Lung (tissue), 11 donors: ENCODE measurements at regions not wholly inside any gene's neighbourhood (a gene's known extent, or its start where the extent isn't known, plus 50 kb on each side); places are given as distances from the start of the nearest gene placed in this dataset.

Source experiments
- ATAC-seq: fragments of 200-7000 bp; cut with Tn5 transposase; one replicate; pipeline ENCODE4 v1.9.1; 2020; ENCODE audit warnings: moderate number of reproducible peaks; ENCODE audit not compliant: insufficient read depth, low FRiP score
- DNase-seq, 3 donors: peaks; one replicate each; pipeline ENCODE4 v3.0.0-alpha.2; 2013 to 2017
- H3K27ac ChIP-seq, 2 donors: one replicate each; pipeline ENCODE4 v1.5.1; 2013; ENCODE audit warnings: mild to moderate bottlenecking in 2 of 2, moderate library complexity in 2 of 2, control low read depth in 1 of 2, inconsistent platforms in 1 of 2, low read depth in 1 of 2, low read length in 1 of 2
- H3K27me3 ChIP-seq, 3 donors: one replicate each; pipeline ENCODE4 v1.5.1; 2013; ENCODE audit warnings: low read length in 2 of 3; ENCODE audit not compliant: control insufficient read depth in 3 of 3, insufficient read depth in 3 of 3
- H3K36me3 ChIP-seq, 4 donors: one replicate each; pipeline ENCODE4 v1.5.1; 2013; ENCODE audit warnings: low read length in 4 of 4, mild to moderate bottlenecking in 1 of 4, moderate library complexity in 1 of 4; ENCODE audit not compliant: control insufficient read depth in 4 of 4, insufficient read depth in 4 of 4
- H3K4me1 ChIP-seq, 5 donors: one replicate each; pipeline ENCODE4 v1.5.1; 2013; ENCODE audit warnings: low read length in 5 of 5, mild to moderate bottlenecking in 2 of 5, moderate library complexity in 1 of 5; ENCODE audit not compliant: control insufficient read depth in 5 of 5, insufficient read depth in 5 of 5
- H3K4me3 ChIP-seq: one replicate; pipeline ENCODE4 v1.5.1; 2013; ENCODE audit warnings: mild to moderate bottlenecking, control low read depth, moderate library complexity
- H3K9ac ChIP-seq, 2 donors: one replicate each; pipeline ENCODE4 v1.5.1; 2013; ENCODE audit warnings: low read length in 2 of 2, control low read depth in 1 of 2; ENCODE audit not compliant: insufficient read depth in 1 of 2
- H3K9me3 ChIP-seq, 4 donors: one replicate each; pipeline ENCODE4 v1.5.1; 2013; ENCODE audit warnings: low read length in 3 of 4, mild to moderate bottlenecking in 1 of 4, moderate library complexity in 1 of 4; ENCODE audit not compliant: control insufficient read depth in 4 of 4, insufficient read depth in 3 of 4
- WGBS, 2 donors: extraction: QIAGEN DNeasy Blood & Tissue Kit; methylation state at CpG; one replicate each; pipeline ENCODE4 v1.1.7; 2013; 5-methylcytosine and 5-hydroxymethylcytosine counted together
- TF ChIP-seq, protein P1 (sequence below): IDR thresholded peaks from 2 replicates; pipeline ENCODE4 v1.5.1; 2012; ENCODE audit warnings: mild to moderate bottlenecking; ENCODE audit errors: control extremely low read depth, extremely low read depth
- donor health status: control.
- donor health status: control.
- donor health status: Bipolar disorder and iron deficiency.
- donor health status: healthy.
- donor health status: DM: yes; HTN: yes; CAD: no.

GRCh38 chr13:105825071-105825470, 710.4 kb downstream of the EFNB2 start:
- Histone ChIP-seq H3K27me3 (no peaks in the 10 kb centered on the region), H3K4me3 (no peak overlapping the region), H3K9ac (no peak overlapping the region), H3K4me1 (peaks cover 0 to 4% (median 0%) of the 10 kb centered on the region in 5 donors), H3K27ac (no peak overlapping the region), H3K9me3 (peaks cover 0 to 1% (median 0%) of the 10 kb centered on the region in 4 donors), H3K36me3 (no peaks in the 10 kb centered on the region)
- no peak for DNase-seq
- TF ChIP-seq, protein P1, sequence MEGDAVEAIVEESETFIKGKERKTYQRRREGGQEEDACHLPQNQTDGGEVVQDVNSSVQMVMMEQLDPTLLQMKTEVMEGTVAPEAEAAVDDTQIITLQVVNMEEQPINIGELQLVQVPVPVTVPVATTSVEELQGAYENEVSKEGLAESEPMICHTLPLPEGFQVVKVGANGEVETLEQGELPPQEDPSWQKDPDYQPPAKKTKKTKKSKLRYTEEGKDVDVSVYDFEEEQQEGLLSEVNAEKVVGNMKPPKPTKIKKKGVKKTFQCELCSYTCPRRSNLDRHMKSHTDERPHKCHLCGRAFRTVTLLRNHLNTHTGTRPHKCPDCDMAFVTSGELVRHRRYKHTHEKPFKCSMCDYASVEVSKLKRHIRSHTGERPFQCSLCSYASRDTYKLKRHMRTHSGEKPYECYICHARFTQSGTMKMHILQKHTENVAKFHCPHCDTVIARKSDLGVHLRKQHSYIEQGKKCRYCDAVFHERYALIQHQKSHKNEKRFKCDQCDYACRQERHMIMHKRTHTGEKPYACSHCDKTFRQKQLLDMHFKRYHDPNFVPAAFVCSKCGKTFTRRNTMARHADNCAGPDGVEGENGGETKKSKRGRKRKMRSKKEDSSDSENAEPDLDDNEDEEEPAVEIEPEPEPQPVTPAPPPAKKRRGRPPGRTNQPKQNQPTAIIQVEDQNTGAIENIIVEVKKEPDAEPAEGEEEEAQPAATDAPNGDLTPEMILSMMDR = no peak
- no peak for ATAC-seq
- 75 to 85% methylated on average over 1 of the region's 1 CpG for WGBS, 2 donors

- Histone ChIP-seq H3K4me3 (no peak overlapping the region), H3K36me3 (no peaks in the 10 kb centered on the region), H3K9ac (no peak overlapping the region), H3K27ac (no peak overlapping the region), H3K9me3 (no peaks in the 10 kb centered on the region), H3K4me1 (peaks cover 0 to 1% (median 0%) of the 10 kb centered on the region in 5 donors), H3K27me3 (no peaks in the 10 kb centered on the region)
- DNase-seq (no peak), ATAC-seq (no peak)
- 88% methylated on average over 2 of the region's 2 CpGs for WGBS, 2 donors
- TF ChIP-seq, protein P1 = no peak
Observed at GRCh38 chr13:105821337-105821736, 714.1 kb downstream of the EFNB2 start.

GRCh38 chr13:105820415-105820814, 715.0 kb downstream of the EFNB2 start:
- TF ChIP-seq, protein P1 = no peak
- H3K9ac ChIP-seq = no peak overlapping the region
- no peaks in the 10 kb centered on the region for H3K27me3 ChIP-seq
- 62 to 64% methylated on average over 3 of the region's 3 CpGs for WGBS, 2 donors
- H3K4me1 ChIP-seq = no peaks in the 10 kb centered on the region
- DNase-seq = no peak
- no peaks in the 10 kb centered on the region for H3K36me3 ChIP-seq
- no peak overlapping the region for H3K27ac ChIP-seq
- no peak overlapping the region for H3K4me3 ChIP-seq
- H3K9me3 ChIP-seq = no peaks in the 10 kb centered on the region
- ATAC-seq = no peak

GRCh38 chr13:105817498-105817897, 718.0 kb downstream of the EFNB2 start:
- Histone ChIP-seq H3K4me1 (no peaks in the 10 kb centered on the region), H3K4me3 (no peak overlapping the region), H3K9me3 (peaks cover 0 to 2% (median 0%) of the 10 kb centered on the region in 4 donors), H3K36me3 (no peaks in the 10 kb centered on the region), H3K9ac (no peak overlapping the region), H3K27ac (no peak overlapping the region), H3K27me3 (no peaks in the 10 kb centered on the region)
- ATAC-seq (no peak), DNase-seq (no peak)
- 85 to 89% methylated on average over 4 of the region's 4 CpGs for whole genome bisulfite sequencing, 2 donors
- TF ChIP-seq, protein P1 = no peak
